C4-2B (cell line): ENCODE measurements at regions not wholly inside any gene's neighbourhood (a gene's known extent, or its start where the extent isn't known, plus 50 kb on each side); places are given as distances from the start of the nearest gene placed in this dataset.

ENCODE experiments used
- ZFX ChIP-seq: fragments of 450-650 bp; IDR thresholded peaks from 2 replicates; pipeline ENCODE4 v1.6.1; 2017
- TF ChIP-seq, protein P1 (sequence below): fragments of 450-650 bp; conservative IDR thresholded peaks from 2 replicates; pipeline ENCODE4 v1.5.1; 2017; ENCODE audit warnings: mild to moderate bottlenecking

DNA sequence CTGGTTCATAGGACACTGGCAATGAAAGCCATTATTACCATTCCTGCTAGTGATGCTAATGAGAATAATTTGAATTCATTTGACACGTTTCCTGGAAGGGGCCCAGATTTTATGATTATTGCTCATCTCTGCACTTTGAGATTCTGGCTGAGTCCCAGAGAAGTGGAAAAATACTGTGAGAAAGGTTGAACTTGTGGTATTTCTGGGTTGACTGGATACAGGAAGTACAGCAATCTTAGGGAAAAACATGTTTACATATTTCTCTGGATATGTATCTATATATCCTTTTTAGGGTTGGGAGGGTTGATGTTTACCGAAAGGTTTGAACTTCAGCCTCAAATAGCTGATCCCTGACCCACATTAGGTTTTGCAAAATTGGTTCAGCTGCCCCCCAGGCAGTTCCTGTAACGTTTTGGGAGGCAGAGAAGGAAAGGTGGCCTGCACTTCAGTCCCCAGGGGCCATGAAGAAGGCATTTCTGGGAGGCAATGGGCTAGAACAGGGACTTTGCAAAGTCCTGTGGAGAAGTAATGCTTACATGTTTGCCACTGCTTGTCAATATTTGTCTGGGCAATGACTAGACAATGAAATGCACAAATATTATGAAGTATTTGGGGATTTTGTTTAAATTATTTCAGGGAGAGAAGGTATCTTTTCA lies 253.7 kb upstream of the PITRM1 start:
- TF ChIP-seq, protein P1, sequence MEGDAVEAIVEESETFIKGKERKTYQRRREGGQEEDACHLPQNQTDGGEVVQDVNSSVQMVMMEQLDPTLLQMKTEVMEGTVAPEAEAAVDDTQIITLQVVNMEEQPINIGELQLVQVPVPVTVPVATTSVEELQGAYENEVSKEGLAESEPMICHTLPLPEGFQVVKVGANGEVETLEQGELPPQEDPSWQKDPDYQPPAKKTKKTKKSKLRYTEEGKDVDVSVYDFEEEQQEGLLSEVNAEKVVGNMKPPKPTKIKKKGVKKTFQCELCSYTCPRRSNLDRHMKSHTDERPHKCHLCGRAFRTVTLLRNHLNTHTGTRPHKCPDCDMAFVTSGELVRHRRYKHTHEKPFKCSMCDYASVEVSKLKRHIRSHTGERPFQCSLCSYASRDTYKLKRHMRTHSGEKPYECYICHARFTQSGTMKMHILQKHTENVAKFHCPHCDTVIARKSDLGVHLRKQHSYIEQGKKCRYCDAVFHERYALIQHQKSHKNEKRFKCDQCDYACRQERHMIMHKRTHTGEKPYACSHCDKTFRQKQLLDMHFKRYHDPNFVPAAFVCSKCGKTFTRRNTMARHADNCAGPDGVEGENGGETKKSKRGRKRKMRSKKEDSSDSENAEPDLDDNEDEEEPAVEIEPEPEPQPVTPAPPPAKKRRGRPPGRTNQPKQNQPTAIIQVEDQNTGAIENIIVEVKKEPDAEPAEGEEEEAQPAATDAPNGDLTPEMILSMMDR = no peak
- no peak for TF ChIP-seq ZFX
